Endothelial cell of umbilical vein (primary cell): ENCODE measurements at regions not wholly inside any gene's neighbourhood (a gene's known extent, or its start where the extent isn't known, plus 50 kb on each side); places are given as distances from the start of the nearest gene placed in this dataset.

ENCODE experiments used
- CTCF ChIP-seq, 2 donors: IDR thresholded peaks; 1 replicate in 1 of 2; 2 replicates in 1 of 2; pipeline ENCODE4 v1.5.1; 2011; ENCODE audit warnings: low read length in 2 of 2, mild to moderate bottlenecking in 2 of 2, moderate library complexity in 2 of 2, control low read depth in 1 of 2, inconsistent platforms in 1 of 2, low read depth in 1 of 2; ENCODE audit not compliant: insufficient read depth in 1 of 2; ENCODE audit errors: extremely low read depth in 1 of 2
- EZH2 ChIP-seq: IDR thresholded peaks from 2 replicates; pipeline ENCODE4 v1.6.1; 2012; ENCODE audit warnings: borderline replicate concordance, low read depth, mild to moderate bottlenecking, moderate library complexity, low read length, inconsistent platforms; ENCODE audit not compliant: severe bottlenecking
- JUN ChIP-seq: IDR thresholded peaks from 2 replicates; pipeline ENCODE4 v1.6.1; 2011; ENCODE audit warnings: borderline replicate concordance, low read depth; ENCODE audit not compliant: insufficient read length, insufficient read depth
- MAX ChIP-seq: IDR thresholded peaks from 2 replicates; pipeline ENCODE4 v1.6.1; 2011; ENCODE audit not compliant: insufficient read depth, insufficient read length
- MYC ChIP-seq: IDR thresholded peaks from one replicate; pipeline ENCODE4 v1.6.1; 2011; ENCODE audit warnings: mild to moderate bottlenecking, low read depth, low read length

GRCh38 chr2:152961351-152961750 is 242.9 kb downstream of the ARL6IP6 start:
- no peak for TF ChIP-seq MAX
- TF ChIP-seq CTCF (IDR thresholded peaks at IDR 0.05; ENCODE audit: extremely low read depth in 1 of 2, insufficient read depth in 1 of 2, low read depth in 1 of 2, low read length in 2 of 2) = no peak
- no peak for TF ChIP-seq EZH2
- TF ChIP-seq JUN = no peak
- TF ChIP-seq MYC = no peak
